ENCODE measurements at regions not wholly inside any gene's neighbourhood (a gene's known extent, or its start where the extent isn't known, plus 50 kb on each side); places are given as distances from the start of the nearest gene placed in this dataset.

- Histone ChIP-seq H3K4me3 (ENCODE audit: low read length) (no peak overlapping the region), H3K27ac (ENCODE audit: low read length) (no peak overlapping the region), H3K27me3 (ENCODE audit: low read length) (no peaks in the 10 kb centered on the region), H3K36me3 (ENCODE audit: low read depth, low read length) (no peaks in the 10 kb centered on the region), H2AFZ (ENCODE audit: low read length) (no peak overlapping the region), H3K9me3 (ENCODE audit: low read length) (no peaks in the 10 kb centered on the region), H4K20me1 (ENCODE audit: low read length) (no peaks in the 10 kb centered on the region), H3K4me2 (ENCODE audit: low read length) (no peak overlapping the region), H3K79me2 (ENCODE audit: low read length) (no peaks in the 10 kb centered on the region), H3K9ac (ENCODE audit: low read length) (no peak overlapping the region), H3F3A (ENCODE audit: low read length, unreplicated experiment) (no peaks in the 10 kb centered on the region), H3K4me1 (ENCODE audit: insufficient read depth, low read length) (no peaks in the 10 kb centered on the region), H3K9me2 (replicated peaks; ENCODE audit: low read length) (no peaks in the 10 kb centered on the region)
- TF ChIP-seq CTCF (conservative IDR thresholded peaks at IDR 0.05; ENCODE audit: low read depth, low read length) (no peak), EZH2phosphoT487 (IDR thresholded peaks at IDR 0.05; ENCODE audit: borderline replicate concordance, low read length) (no peak), EZH2 (IDR thresholded peaks at IDR 0.05; ENCODE audit: low read length, unreplicated experiment) (no peak)
- POLR2A ChIA-PET (ENCODE audit: unreplicated experiment): no interaction called here
- ATAC-seq: no peak
- DNase-seq: no peak
- no TSS peak for BruUV-seq (replicated peaks)
- intact Hi-C loops (cut with micrococcal nuclease): no loop called here
- CTCF ChIA-PET: no interaction called here
Observed at GRCh38 chr10:2716596-2716995, 350.8 kb upstream of the PFKP start.

- DNase-seq (no peak), ATAC-seq (no peak)
- Histone ChIP-seq H3K4me2 (ENCODE audit: low read length) (no peak overlapping the region), H3K9ac (ENCODE audit: low read length) (no peak overlapping the region), H3K9me3 (ENCODE audit: low read length) (no peaks in the 10 kb centered on the region), H2AFZ (ENCODE audit: low read length) (no peak overlapping the region), H3K79me2 (ENCODE audit: low read length) (no peaks in the 10 kb centered on the region), H3K4me1 (ENCODE audit: insufficient read depth, low read length) (no peaks in the 10 kb centered on the region), H4K20me1 (ENCODE audit: low read length) (no peaks in the 10 kb centered on the region), H3K27me3 (ENCODE audit: low read length) (no peaks in the 10 kb centered on the region), H3K36me3 (ENCODE audit: low read depth, low read length) (no peaks in the 10 kb centered on the region), H3K27ac (ENCODE audit: low read length) (no peak overlapping the region), H3F3A (ENCODE audit: low read length, unreplicated experiment) (no peaks in the 10 kb centered on the region), H3K4me3 (ENCODE audit: low read length) (no peak overlapping the region), H3K9me2 (replicated peaks; ENCODE audit: low read length) (no peaks in the 10 kb centered on the region)
- TF ChIP-seq CTCF (conservative IDR thresholded peaks at IDR 0.05; ENCODE audit: low read depth, low read length) (no peak), EZH2phosphoT487 (IDR thresholded peaks at IDR 0.05; ENCODE audit: borderline replicate concordance, low read length) (no peak), EZH2 (IDR thresholded peaks at IDR 0.05; ENCODE audit: low read length, unreplicated experiment) (no peak)
- CTCF ChIA-PET: no interaction called here
- POLR2A ChIA-PET (ENCODE audit: unreplicated experiment): no interaction called here
- intact Hi-C loops (cut with micrococcal nuclease): no loop called here
- BruUV-seq (replicated peaks): no TSS peak
Observed at GRCh38 chr10:2714597-2714996, 352.8 kb upstream of the PFKP start.

- DNase-seq (no peak), ATAC-seq (no peak)
- Histone ChIP-seq H3K9ac (ENCODE audit: low read length) (no peak overlapping the region), H3K27ac (ENCODE audit: low read length) (no peak overlapping the region), H3K79me2 (ENCODE audit: low read length) (no peaks in the 10 kb centered on the region), H3K9me3 (ENCODE audit: low read length) (no peaks in the 10 kb centered on the region), H3K36me3 (ENCODE audit: low read depth, low read length) (no peaks in the 10 kb centered on the region), H3K4me1 (ENCODE audit: insufficient read depth, low read length) (no peaks in the 10 kb centered on the region), H3K4me3 (ENCODE audit: low read length) (no peak overlapping the region), H2AFZ (ENCODE audit: low read length) (no peak overlapping the region), H4K20me1 (ENCODE audit: low read length) (no peaks in the 10 kb centered on the region), H3K9me2 (replicated peaks; ENCODE audit: low read length) (no peaks in the 10 kb centered on the region), H3F3A (ENCODE audit: low read length, unreplicated experiment) (no peaks in the 10 kb centered on the region), H3K4me2 (ENCODE audit: low read length) (no peak overlapping the region), H3K27me3 (ENCODE audit: low read length) (no peaks in the 10 kb centered on the region)
- ChIA-PET POLR2A (ENCODE audit: unreplicated experiment) (no interaction called here), CTCF (no interaction called here)
- intact Hi-C loops (cut with micrococcal nuclease): no loop called here
- no TSS peak for BruUV-seq (replicated peaks)
- TF ChIP-seq CTCF (conservative IDR thresholded peaks at IDR 0.05; ENCODE audit: low read depth, low read length) (no peak), EZH2phosphoT487 (IDR thresholded peaks at IDR 0.05; ENCODE audit: borderline replicate concordance, low read length) (no peak), EZH2 (IDR thresholded peaks at IDR 0.05; ENCODE audit: low read length, unreplicated experiment) (no peak)
Observed at GRCh38 chr10:2703953-2704352, 363.4 kb upstream of the PFKP start.

All from PC-3 (cell line).